GM18858 (cell line): ENCODE measurements at regions not wholly inside any gene's neighbourhood (a gene's known extent, or its start where the extent isn't known, plus 50 kb on each side); places are given as distances from the start of the nearest gene placed in this dataset.
"Not testable (repeated sequence)": the region's sequence is repeated elsewhere in the genome, so short reads cannot be mapped to it uniquely, and the experiment has no call there.

Experiments
- ATAC-seq: cut with Tn5 transposase; IDR thresholded peaks from one replicate; pipeline ENCODE4 v1.9.1; 2021; ENCODE audit not compliant: unreplicated experiment

DNA sequence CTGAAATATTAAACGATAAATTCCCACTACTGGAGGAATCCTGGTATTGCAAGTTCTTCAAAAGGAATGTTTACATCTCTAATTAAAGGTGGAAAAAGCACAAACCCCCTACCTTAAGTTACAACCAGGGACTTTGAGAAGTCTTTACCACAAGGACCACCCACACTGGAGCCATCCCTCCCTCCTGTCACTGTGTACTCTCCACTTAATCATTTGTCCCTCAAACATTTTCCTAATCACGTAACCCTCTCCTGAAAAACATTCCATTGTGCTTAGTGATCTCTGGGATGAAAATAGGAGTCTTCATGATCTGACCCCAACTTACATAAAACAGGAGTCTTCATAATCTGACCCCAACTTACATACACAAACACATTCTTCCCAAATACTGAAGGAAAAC lies 85.7 kb downstream of the SUCLG1 start:
- ATAC-seq = no peak

GRCh38 chr2:84362541-84362940 lies 96.5 kb downstream of the SUCLG1 start:
- no peak for ATAC-seq

- no peak for ATAC-seq
Measured at GRCh38 chr2:84338069-84338468, 121.0 kb downstream of the SUCLG1 start.

DNA sequence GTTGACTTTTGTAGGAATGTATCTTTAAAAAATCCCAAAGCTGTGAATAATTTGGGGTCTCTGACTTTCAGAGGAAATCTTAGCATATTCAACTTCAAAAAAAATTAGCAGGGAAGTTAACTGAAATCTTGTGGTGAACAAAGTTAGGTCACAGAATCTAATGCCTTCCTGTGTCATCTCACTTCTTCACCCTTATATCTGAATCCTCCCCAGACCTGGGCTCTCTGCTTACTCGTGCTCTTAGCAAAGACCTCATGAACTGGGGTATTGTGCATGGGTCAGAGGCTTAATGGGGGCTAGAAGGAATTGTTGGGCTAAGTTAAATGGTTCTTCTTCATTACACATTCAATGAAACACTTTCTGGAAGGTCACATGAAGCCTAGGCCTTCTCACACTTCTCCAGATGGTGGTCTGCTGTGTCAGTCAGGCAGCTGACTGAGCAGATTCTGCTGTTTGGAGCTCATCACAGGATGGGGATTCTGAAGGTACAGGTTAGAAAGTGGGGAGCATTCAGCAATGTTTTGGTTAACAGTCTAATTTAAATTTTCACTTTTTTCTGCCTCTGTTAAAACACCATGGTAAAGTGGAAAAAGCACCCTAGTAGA lies 131.3 kb downstream of the SUCLG1 start:
- ATAC-seq = no peak

- ATAC-seq = no peak
Measured at GRCh38 chr2:84326831-84327432, 132.1 kb downstream of the SUCLG1 start.

- no peak for ATAC-seq
Measured at GRCh38 chr2:84323890-84324289, 135.2 kb downstream of the SUCLG1 start.

GRCh38 chr2:84320940-84321339 lies 138.1 kb downstream of the SUCLG1 start:
- ATAC-seq = no peak

DNA sequence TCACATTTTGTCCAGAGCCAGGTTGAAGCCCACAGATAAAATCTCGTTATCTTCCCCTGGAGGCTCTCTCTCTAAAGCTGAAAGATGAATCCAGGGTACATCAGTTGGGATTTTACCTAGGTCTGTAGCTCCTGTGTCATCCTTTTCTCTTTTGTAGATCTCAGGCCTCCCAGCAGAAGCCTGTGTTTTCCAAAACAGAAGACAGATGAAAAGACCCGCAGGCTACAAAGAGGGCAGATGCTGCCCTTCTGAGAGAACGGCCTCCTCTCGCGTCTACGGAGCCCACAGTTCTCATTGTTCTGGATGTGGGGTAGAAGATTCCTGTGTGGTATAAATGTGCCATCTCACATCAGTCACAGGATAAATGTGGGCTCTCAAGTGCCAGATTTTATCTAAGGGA lies 139.5 kb downstream of the SUCLG1 start:
- no peak for ATAC-seq

DNA sequence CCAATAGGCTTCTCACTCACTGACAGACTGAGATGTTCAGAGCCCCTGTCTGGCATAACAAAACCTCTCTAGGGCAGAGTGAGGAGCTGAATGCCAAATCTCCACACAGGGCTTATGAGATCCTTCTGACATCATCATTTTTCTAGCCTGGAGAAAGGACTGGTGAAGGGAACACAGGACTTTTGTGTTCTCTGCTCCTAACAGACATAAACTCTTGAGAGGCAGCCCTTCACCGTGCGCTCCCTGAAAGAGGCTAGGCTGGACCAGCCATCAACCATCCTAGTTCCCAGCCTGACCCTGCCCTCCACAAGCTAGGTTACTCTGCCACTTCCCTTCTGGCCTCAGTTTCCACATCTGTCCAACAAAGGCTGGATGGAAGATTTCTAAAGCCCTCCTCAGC lies 141.9 kb downstream of the SUCLG1 start:
- no peak for ATAC-seq

DNA sequence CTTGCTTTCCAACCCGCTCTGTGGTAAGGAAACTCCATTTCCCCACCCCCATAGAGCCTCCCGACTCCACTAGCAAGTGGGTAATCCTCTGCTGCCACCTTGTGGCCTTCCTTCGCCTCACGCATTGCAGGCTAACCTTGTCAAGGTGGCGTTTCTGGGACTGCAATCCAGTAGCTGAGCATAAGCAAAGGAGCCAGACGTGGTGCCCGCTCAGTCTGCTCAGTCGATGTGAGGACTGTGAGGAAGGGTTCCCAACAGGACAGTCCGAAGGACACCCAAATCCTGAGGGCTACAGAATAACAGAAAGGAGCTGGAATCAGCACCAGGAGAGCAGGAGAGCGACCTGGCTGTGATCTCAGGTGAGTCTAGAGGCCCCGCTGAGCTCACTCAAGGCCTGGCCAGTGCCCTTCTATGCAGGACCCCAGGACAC lies 144.2 kb downstream of the SUCLG1 start:
- ATAC-seq = peak; percentile 97

- ATAC-seq = no peak
Measured at GRCh38 chr2:84314250-84314649, 144.8 kb downstream of the SUCLG1 start.

- no peak for ATAC-seq
Measured at GRCh38 chr2:84309281-84309680, 149.8 kb downstream of the SUCLG1 start.

GRCh38 chr2:84306361-84306760 lies 152.7 kb downstream of the SUCLG1 start:
- ATAC-seq = no peak

- peak; percentile 97 for ATAC-seq
Measured at GRCh38 chr2:84302513-84303412, 156.3 kb downstream of the SUCLG1 start.

- ATAC-seq = no peak
Measured at GRCh38 chr2:84301717-84302116, 157.4 kb downstream of the SUCLG1 start.

GRCh38 chr2:84300696-84301029 lies 158.4 kb downstream of the SUCLG1 start:
- no peak for ATAC-seq

DNA sequence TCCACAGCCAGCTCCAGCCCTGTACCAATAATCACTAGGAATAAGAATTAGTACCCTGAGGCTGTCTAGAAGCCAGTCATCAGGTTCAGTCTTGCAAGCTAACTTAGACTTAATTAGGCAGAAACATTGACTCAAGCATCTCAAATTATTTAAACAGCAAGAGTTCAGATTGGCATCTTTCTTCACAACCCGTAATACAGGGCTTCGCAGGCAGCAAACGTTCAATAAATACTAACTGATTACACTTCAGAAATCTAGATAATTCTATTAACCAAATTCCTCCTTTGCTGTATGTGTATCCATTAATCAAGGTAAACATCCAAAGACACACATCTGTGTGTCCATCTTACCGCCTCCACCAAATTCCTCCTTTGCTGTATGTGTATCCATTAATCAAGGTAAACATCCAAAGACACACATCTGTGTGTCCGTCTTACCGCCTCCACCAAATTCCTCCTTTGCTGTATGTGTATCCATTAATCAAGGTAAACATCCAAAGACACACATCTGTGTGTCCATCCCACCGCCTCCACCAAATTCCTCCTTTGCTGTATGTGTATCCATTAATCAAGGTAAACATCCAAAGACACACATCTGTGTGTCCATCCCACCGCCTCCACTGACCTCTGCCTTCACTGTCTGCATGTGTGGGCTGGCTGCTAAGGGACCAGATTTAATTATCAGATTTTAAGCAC lies 158.9 kb downstream of the SUCLG1 start:
- not testable (repeated sequence) for ATAC-seq

DNA sequence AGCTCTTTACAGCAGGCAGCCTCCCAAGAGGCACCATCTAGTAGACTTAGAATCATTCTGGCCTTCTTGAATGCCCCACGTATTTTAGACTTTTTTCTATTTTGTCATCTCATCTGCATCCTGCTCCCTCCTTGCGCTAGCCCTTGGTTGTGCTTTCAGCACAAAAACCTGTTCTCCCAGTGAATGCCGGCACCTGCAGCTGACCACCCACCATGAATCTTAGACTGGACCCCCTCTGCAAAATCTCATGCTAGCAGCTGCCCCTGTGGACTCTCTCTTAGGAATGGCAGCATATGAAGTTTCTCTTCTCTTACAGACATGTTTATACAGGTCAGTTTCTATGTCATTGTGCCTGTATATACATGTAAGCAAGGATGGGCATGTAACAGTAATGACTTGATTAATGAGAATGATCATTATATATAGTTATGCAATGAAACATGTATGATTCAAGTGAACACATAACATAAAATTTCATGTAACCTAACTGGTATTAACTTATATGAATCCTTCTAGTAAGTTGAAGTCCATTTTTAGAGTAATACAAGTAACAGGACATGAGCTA lies 159.8 kb downstream of the SUCLG1 start:
- ATAC-seq = no peak

DNA sequence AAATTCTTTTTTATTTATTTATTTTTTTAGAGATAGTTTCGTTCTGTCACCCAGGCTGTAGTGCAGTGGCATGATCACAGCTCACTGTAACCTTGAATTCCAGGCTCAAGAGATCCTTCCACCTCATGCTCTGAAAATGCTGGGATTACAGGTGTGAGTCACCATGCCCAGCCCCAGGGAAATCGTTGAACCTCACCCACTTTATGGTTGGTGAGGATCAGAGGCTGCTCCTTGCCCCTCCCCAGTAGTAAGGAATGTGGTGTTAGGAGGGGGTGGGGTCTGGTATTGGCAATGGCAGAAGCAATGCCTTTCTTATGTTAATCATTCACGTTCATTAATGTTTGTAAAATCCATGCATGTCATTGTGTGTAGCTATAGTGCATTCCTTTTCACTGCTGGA lies 161.9 kb downstream of the SUCLG1 start:
- no peak for ATAC-seq

- no peak for ATAC-seq
Measured at GRCh38 chr2:84293791-84294380, 165.2 kb downstream of the SUCLG1 start.

DNA sequence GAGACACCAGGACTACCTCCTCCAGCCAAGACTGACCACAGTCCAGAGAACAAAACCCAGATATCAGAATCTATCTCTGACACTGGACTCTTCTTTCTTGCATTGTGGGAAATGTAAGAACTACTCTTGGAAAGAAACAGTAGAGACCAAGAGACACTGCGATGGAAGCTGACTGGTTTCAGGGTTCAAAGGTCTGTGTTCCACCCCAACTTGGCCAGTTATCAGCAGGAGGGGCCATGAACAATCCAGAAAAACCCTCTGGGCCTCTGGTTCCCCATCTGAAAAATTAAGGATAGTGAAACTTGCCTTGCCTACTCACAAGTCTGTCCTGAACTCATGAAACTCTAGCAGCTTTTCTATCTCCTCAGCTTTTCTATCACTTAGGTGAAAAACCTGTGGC lies 166.5 kb downstream of the SUCLG1 start:
- no peak for ATAC-seq
